Loucy (cell line): ENCODE measurements at regions not wholly inside any gene's neighbourhood (a gene's known extent, or its start where the extent isn't known, plus 50 kb on each side); places are given as distances from the start of the nearest gene placed in this dataset.

ENCODE experiments used
- H2AFZ ChIP-seq: fragments of 200-600 bp; sonication (generic); 2 replicates; pipeline ENCODE4 v1.6.0; 2016; ENCODE audit warnings: antibody characterized with exemption, mild to moderate bottlenecking, low read length, moderate library complexity
- H3F3A ChIP-seq: fragments of 200-600 bp; 2 replicates; pipeline ENCODE4 v1.6.0; 2016; ENCODE audit warnings: antibody characterized with exemption, low read depth, mild to moderate bottlenecking
- H3K27me3 ChIP-seq: fragments of 200-600 bp; sonication (generic); 2 replicates; pipeline ENCODE4 v1.6.1; 2014; ENCODE audit warnings: low read length, mild to moderate bottlenecking; ENCODE audit not compliant: insufficient read depth, poor library complexity, severe bottlenecking
- H3K36me3 ChIP-seq: fragments of 200-600 bp; sonication (generic); 2 replicates; pipeline ENCODE4 v1.6.1; 2016; ENCODE audit warnings: low read length; ENCODE audit not compliant: insufficient read depth
- H3K4me1 ChIP-seq: fragments of 200-600 bp; sonication (generic); 2 replicates; pipeline ENCODE4 v1.5.1; 2014; ENCODE audit warnings: low read length, mild to moderate bottlenecking; ENCODE audit not compliant: insufficient read depth, poor library complexity, severe bottlenecking
- H3K4me2 ChIP-seq: fragments of 200-600 bp; sonication (generic); 2 replicates; pipeline ENCODE4 v1.6.0; 2014; ENCODE audit warnings: antibody characterized with exemption, low read length, low read depth, mild to moderate bottlenecking; ENCODE audit not compliant: poor library complexity, severe bottlenecking
- H3K4me3 ChIP-seq: fragments of 200-600 bp; sonication (generic); 2 replicates; pipeline ENCODE4 v1.5.1; 2014; ENCODE audit warnings: low read length, mild to moderate bottlenecking, mixed read lengths; ENCODE audit not compliant: poor library complexity, severe bottlenecking
- H3K79me2 ChIP-seq: fragments of 200-600 bp; sonication (generic); 2 replicates; pipeline ENCODE4 v1.6.1; 2014; ENCODE audit warnings: low read length; ENCODE audit not compliant: insufficient read depth
- H3K9ac ChIP-seq: fragments of 200-600 bp; sonication (generic); 2 replicates; pipeline ENCODE4 v1.6.0; 2014; ENCODE audit warnings: mild to moderate bottlenecking, low read depth, low read length, moderate library complexity; ENCODE audit not compliant: poor library complexity, severe bottlenecking
- H3K9me2 ChIP-seq: fragments of 200-600 bp; sonication (generic); replicated peaks from 2 replicates; pipeline ENCODE4 v1.6.1; 2016; ENCODE audit warnings: low read depth, low read length, mixed read lengths
- H3K9me3 ChIP-seq: fragments of 200-600 bp; sonication (generic); 2 replicates; pipeline ENCODE4 v1.6.1; 2014; ENCODE audit warnings: mild to moderate bottlenecking, antibody characterized with exemption, low read length, low read depth; ENCODE audit not compliant: insufficient read depth
- H4K20me1 ChIP-seq: fragments of 200-600 bp; sonication (generic); 2 replicates; pipeline ENCODE4 v1.6.0; 2014; ENCODE audit warnings: antibody characterized with exemption, low read length, mild to moderate bottlenecking; ENCODE audit not compliant: insufficient read depth, poor library complexity, severe bottlenecking
- CTCF ChIP-seq: fragments of 200-600 bp; sonication (generic); conservative IDR thresholded peaks from 2 replicates; pipeline ENCODE4 v1.5.1; 2014; ENCODE audit warnings: mild to moderate bottlenecking, antibody characterized with exemption, low read length
- EZH2phosphoT487 ChIP-seq: fragments of 200-600 bp; IDR thresholded peaks from 2 replicates; pipeline ENCODE4 v1.6.1; 2018; ENCODE audit warnings: antibody characterized with exemption, mild to moderate bottlenecking, moderate library complexity, borderline replicate concordance

- Histone ChIP-seq H2AFZ (no peak overlapping the region), H3K9ac (no peak overlapping the region), H4K20me1 (no peaks in the 10 kb centered on the region), H3K4me1 (no peaks in the 10 kb centered on the region), H3K4me2 (no peak overlapping the region), H3F3A (no peaks in the 10 kb centered on the region), H3K9me3 (no peaks in the 10 kb centered on the region), H3K9me2 (no peaks in the 10 kb centered on the region), H3K36me3 (no peaks in the 10 kb centered on the region), H3K79me2 (no peaks in the 10 kb centered on the region), H3K27me3 (no peaks in the 10 kb centered on the region), H3K4me3 (no peak overlapping the region)
- TF ChIP-seq CTCF, result no peak
- TF ChIP-seq EZH2phosphoT487, result no peak
Measured at GRCh38 chr5:173808079-173808808, 79.9 kb upstream of the CPEB4 start.

GRCh38 chr5:173809014-173809413, 79.1 kb upstream of the CPEB4 start:
- Histone ChIP-seq H3K9me2 (no peaks in the 10 kb centered on the region), H3K9me3 (no peaks in the 10 kb centered on the region), H3F3A (no peaks in the 10 kb centered on the region), H3K79me2 (no peaks in the 10 kb centered on the region), H2AFZ (no peak overlapping the region), H3K9ac (no peak overlapping the region), H3K4me2 (no peak overlapping the region), H3K36me3 (no peaks in the 10 kb centered on the region), H3K4me3 (no peak overlapping the region), H4K20me1 (no peaks in the 10 kb centered on the region), H3K27me3 (no peaks in the 10 kb centered on the region), H3K4me1 (no peaks in the 10 kb centered on the region)
- TF ChIP-seq EZH2phosphoT487 (no peak), CTCF (no peak)

GRCh38 chr5:173812811-173813550, 75.2 kb upstream of the CPEB4 start:
- Histone ChIP-seq H4K20me1 (no peaks in the 10 kb centered on the region), H2AFZ (no peak overlapping the region), H3F3A (no peaks in the 10 kb centered on the region), H3K36me3 (no peaks in the 10 kb centered on the region), H3K9me3 (no peaks in the 10 kb centered on the region), H3K4me1 (no peaks in the 10 kb centered on the region), H3K9me2 (no peaks in the 10 kb centered on the region), H3K4me2 (no peak overlapping the region), H3K4me3 (no peak overlapping the region), H3K79me2 (no peaks in the 10 kb centered on the region), H3K9ac (no peak overlapping the region), H3K27me3 (no peaks in the 10 kb centered on the region)
- TF ChIP-seq CTCF (no peak), EZH2phosphoT487 (no peak)
